GM12878 (cell line): ENCODE measurements at regions not wholly inside any gene's neighbourhood (a gene's known extent, or its start where the extent isn't known, plus 50 kb on each side); places are given as distances from the start of the nearest gene placed in this dataset.

Experiments used
- CEBPB ChIP-seq, 2 experiments: fragments of 150-350 bp in 1 of 2; IDR thresholded peaks; 2 replicates each; pipeline ENCODE4 v1.6.1; 2012 to 2014; ENCODE audit warnings: low read depth in 2 of 2, low read length in 2 of 2, borderline replicate concordance in 1 of 2, inconsistent platforms in 1 of 2
- TCF7 ChIP-seq: IDR thresholded peaks from 2 replicates; pipeline ENCODE4 v1.6.1; 2014; ENCODE audit warnings: antibody characterized with exemption, borderline replicate concordance

GRCh38 chr7:11959121-11959520 lies 127.1 kb upstream of the THSD7A start:
- no peak for TF ChIP-seq CEBPB (IDR thresholded peaks at IDR 0.05; ENCODE audit: borderline replicate concordance in 1 of 2, low read depth in 2 of 2, low read length in 2 of 2)
- no peak for TF ChIP-seq TCF7
